ENCODE measurements at regions not wholly inside any gene's neighbourhood (a gene's known extent, or its start where the extent isn't known, plus 50 kb on each side); places are given as distances from the start of the nearest gene placed in this dataset.

- Histone ChIP-seq H3K27ac (ENCODE audit: low read depth, low read length) (no peak overlapping the region), H3K9me2 (replicated peaks; ENCODE audit: control insufficient read depth, low read length) (no peaks in the 10 kb centered on the region; the same call in 1 of the 2 replicates), H3K27me3 (ENCODE audit: control insufficient read depth, low read length) (no peaks in the 10 kb centered on the region), H3K4me2 (ENCODE audit: low read length) (no peak overlapping the region), H3K9me3 (ENCODE audit: control insufficient read depth, insufficient read depth, low read length) (no peaks in the 10 kb centered on the region), H3K79me2 (ENCODE audit: control insufficient read depth, low read length) (no peaks in the 10 kb centered on the region), H3F3A (ENCODE audit: control insufficient read depth, insufficient read depth) (no peaks in the 10 kb centered on the region), H4K20me1 (ENCODE audit: control insufficient read depth, insufficient read depth, low read depth, low read length) (no peaks in the 10 kb centered on the region), H3K4me1 (ENCODE audit: control insufficient read depth, low read length) (no peaks in the 10 kb centered on the region), H3K36me3 (ENCODE audit: control insufficient read depth, low read length) (no peaks in the 10 kb centered on the region), H3K4me3 (ENCODE audit: low read length) (no peak overlapping the region)
- TF ChIP-seq EZH2phosphoT487 (IDR thresholded peaks at IDR 0.05; ENCODE audit: borderline replicate concordance, low read length) = no peak
- TF ChIP-seq, protein P1, sequence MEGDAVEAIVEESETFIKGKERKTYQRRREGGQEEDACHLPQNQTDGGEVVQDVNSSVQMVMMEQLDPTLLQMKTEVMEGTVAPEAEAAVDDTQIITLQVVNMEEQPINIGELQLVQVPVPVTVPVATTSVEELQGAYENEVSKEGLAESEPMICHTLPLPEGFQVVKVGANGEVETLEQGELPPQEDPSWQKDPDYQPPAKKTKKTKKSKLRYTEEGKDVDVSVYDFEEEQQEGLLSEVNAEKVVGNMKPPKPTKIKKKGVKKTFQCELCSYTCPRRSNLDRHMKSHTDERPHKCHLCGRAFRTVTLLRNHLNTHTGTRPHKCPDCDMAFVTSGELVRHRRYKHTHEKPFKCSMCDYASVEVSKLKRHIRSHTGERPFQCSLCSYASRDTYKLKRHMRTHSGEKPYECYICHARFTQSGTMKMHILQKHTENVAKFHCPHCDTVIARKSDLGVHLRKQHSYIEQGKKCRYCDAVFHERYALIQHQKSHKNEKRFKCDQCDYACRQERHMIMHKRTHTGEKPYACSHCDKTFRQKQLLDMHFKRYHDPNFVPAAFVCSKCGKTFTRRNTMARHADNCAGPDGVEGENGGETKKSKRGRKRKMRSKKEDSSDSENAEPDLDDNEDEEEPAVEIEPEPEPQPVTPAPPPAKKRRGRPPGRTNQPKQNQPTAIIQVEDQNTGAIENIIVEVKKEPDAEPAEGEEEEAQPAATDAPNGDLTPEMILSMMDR (IDR thresholded peaks at IDR 0.05; ENCODE audit: low read depth, low read length, poor library complexity, severe bottlenecking) = no peak
Measured at GRCh38 chr1:232422098-232422497, 207.8 kb downstream of the SIPA1L2 start.

DNA sequence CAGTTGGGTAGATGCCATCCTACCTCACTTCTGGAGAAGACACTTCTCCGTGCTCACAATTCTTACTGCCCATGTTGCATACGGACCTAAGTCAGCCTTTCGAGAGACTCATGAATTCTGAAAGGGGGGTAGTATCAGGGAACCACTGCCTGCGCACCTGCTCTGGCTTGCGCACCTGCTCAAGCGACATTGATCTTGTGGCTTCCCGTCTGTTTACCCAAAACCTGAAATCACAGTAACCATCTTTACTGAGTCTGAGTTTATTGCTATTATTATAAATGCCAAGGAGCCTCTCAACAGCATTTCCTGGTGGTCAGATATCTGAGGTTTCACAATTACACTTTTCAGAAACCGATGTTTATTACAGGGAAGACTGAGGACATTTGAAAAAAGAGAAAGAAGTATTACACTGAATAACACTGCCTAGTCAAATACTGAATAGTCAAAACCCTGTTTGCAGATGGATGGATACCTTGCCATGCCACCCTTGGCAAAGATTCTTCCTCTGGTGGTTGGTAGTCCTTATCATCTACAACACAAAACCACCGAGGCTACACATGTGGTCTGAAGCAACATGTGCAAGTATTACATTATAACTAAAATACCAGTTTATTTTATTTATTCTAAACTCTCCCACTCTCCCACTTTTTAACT lies 208.7 kb downstream of the SIPA1L2 start:
- Histone ChIP-seq H3K4me3 (ENCODE audit: low read length) (no peak overlapping the region), H4K20me1 (ENCODE audit: control insufficient read depth, insufficient read depth, low read depth, low read length) (no peaks in the 10 kb centered on the region), H3K27ac (ENCODE audit: low read depth, low read length) (no peak overlapping the region), H3K36me3 (ENCODE audit: control insufficient read depth, low read length) (no peaks in the 10 kb centered on the region), H3K9me2 (replicated peaks; ENCODE audit: control insufficient read depth, low read length) (no peaks in the 10 kb centered on the region; the same call in 1 of the 2 replicates), H3K79me2 (ENCODE audit: control insufficient read depth, low read length) (no peaks in the 10 kb centered on the region), H3K27me3 (ENCODE audit: control insufficient read depth, low read length) (no peaks in the 10 kb centered on the region), H3F3A (ENCODE audit: control insufficient read depth, insufficient read depth) (no peaks in the 10 kb centered on the region), H3K9me3 (ENCODE audit: control insufficient read depth, insufficient read depth, low read length) (no peaks in the 10 kb centered on the region), H3K4me1 (ENCODE audit: control insufficient read depth, low read length) (no peaks in the 10 kb centered on the region), H3K4me2 (ENCODE audit: low read length) (no peak overlapping the region)
- TF ChIP-seq, protein P1 (IDR thresholded peaks at IDR 0.05; ENCODE audit: low read depth, low read length, poor library complexity, severe bottlenecking) = no peak
- TF ChIP-seq EZH2phosphoT487 (IDR thresholded peaks at IDR 0.05; ENCODE audit: borderline replicate concordance, low read length) = no peak

DNA sequence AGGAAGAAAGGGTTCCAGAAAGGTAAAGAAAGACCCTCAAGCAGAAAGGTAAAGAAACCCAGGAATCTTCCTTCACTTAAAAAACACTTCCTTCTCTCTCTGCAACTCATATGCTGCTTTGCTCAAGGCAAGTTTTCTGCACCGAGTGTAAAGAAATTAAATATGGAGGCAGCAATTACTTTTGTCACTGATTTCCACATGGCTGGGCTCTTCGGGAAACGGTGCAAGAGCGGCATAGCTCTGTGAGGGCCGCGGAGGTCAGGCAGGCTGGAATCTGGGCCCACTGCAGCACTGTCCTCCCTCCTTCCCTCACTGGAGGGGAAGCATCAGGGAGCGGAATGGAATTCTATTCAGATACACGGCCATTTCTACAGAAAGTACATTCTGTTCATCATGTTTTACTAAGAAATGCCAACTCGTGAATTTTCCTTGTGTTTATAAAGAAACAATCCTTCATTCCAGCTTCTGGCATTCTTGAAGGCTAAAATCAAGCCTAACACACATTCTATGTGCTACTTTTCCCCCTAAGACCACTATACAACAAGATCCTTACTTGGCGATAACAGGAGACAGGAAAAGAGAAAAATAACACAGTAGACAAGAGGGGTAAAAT lies 212.2 kb downstream of the SIPA1L2 start:
- no peaks in the 10 kb centered on the region for H3K79me2 ChIP-seq (ENCODE audit: control insufficient read depth, low read length)
- H4K20me1 ChIP-seq (ENCODE audit: control insufficient read depth, insufficient read depth, low read depth, low read length) = no peaks in the 10 kb centered on the region
- no peaks in the 10 kb centered on the region for H3K27me3 ChIP-seq (ENCODE audit: control insufficient read depth, low read length)
- TF ChIP-seq EZH2phosphoT487 (IDR thresholded peaks at IDR 0.05; ENCODE audit: borderline replicate concordance, low read length) = no peak
- TF ChIP-seq, protein P1 (IDR thresholded peaks at IDR 0.05; ENCODE audit: low read depth, low read length, poor library complexity, severe bottlenecking) = no peak
- H3K4me2 ChIP-seq (ENCODE audit: low read length) = no peak overlapping the region
- no peaks in the 10 kb centered on the region; the same call in 1 of the 2 replicates for H3K9me2 ChIP-seq (replicated peaks; ENCODE audit: control insufficient read depth, low read length)
- H3K4me3 ChIP-seq (ENCODE audit: low read length) = no peak overlapping the region
- H3K36me3 ChIP-seq (ENCODE audit: control insufficient read depth, low read length) = no peaks in the 10 kb centered on the region
- no peaks in the 10 kb centered on the region for H3F3A ChIP-seq (ENCODE audit: control insufficient read depth, insufficient read depth)
- no peaks in the 10 kb centered on the region for H3K9me3 ChIP-seq (ENCODE audit: control insufficient read depth, insufficient read depth, low read length)
- no peaks in the 10 kb centered on the region for H3K4me1 ChIP-seq (ENCODE audit: control insufficient read depth, low read length)
- no peak overlapping the region for H3K27ac ChIP-seq (ENCODE audit: low read depth, low read length)

Measured in DOHH2 (cell line).